ENCODE measurements at regions not wholly inside any gene's neighbourhood (a gene's known extent, or its start where the extent isn't known, plus 50 kb on each side); places are given as distances from the start of the nearest gene placed in this dataset.

DNA sequence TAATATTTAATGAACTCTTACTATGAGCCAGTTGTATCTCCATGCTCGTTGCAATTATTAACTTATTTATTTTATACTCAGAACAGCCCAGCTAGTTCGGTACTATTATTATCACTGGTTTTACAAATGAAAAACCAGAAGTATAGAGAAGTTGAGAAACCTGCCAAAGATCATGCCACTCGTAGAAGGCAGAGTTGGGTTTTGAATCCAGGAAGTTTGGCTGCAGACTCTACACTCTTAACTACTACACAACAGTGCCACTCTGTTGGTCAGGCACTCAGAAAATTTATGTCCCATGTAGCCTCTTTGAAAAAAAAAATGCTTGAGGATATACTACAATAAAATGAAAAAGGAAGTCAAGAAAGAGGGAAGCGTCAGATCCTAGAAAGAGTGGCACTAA, 71.5 kb upstream of the ARID2 start:
- Histone ChIP-seq H3K4me3 (no peak overlapping the region), H3K4me1 (no peaks in the 10 kb centered on the region), H3K27ac (no peak overlapping the region), H3K9me3 (no peaks in the 10 kb centered on the region), H3K27me3 (no peaks in the 10 kb centered on the region), H3K36me3 (no peaks in the 10 kb centered on the region)
- ATAC-seq, result no peak
- TF ChIP-seq, protein P1, sequence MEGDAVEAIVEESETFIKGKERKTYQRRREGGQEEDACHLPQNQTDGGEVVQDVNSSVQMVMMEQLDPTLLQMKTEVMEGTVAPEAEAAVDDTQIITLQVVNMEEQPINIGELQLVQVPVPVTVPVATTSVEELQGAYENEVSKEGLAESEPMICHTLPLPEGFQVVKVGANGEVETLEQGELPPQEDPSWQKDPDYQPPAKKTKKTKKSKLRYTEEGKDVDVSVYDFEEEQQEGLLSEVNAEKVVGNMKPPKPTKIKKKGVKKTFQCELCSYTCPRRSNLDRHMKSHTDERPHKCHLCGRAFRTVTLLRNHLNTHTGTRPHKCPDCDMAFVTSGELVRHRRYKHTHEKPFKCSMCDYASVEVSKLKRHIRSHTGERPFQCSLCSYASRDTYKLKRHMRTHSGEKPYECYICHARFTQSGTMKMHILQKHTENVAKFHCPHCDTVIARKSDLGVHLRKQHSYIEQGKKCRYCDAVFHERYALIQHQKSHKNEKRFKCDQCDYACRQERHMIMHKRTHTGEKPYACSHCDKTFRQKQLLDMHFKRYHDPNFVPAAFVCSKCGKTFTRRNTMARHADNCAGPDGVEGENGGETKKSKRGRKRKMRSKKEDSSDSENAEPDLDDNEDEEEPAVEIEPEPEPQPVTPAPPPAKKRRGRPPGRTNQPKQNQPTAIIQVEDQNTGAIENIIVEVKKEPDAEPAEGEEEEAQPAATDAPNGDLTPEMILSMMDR (IDR thresholded peaks at IDR 0.05), result no peak
- TF ChIP-seq POLR2A (IDR thresholded peaks at IDR 0.05) (no peak), POLR2AphosphoS5 (IDR thresholded peaks at IDR 0.05) (no peak), EP300 (IDR thresholded peaks at IDR 0.05) (no peak)
- WGBS, 2 donors (ENCODE audit: low coverage in 1 of 2), result 70 to 90% methylated on average over 3 to 4 of the region's 4 CpGs

DNA sequence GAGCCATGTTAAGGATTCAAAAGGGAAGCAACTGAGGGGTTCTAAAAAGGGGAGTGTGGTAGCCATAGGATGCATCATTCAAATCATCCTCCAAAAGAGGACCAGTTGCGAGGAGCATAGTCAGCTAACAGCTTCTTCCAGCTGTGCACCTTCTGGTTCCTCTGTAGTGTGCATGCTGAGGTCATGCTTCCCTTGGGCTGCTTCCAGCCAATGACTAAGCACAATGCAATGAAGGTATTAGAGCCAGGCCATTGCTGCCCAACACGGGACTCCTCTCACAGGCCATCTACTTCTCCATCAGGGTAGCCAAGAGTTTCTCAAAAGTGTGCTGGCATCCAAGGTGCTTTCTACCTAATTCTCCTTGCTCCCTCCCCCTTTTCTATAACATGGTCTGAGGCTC, 69.2 kb upstream of the ARID2 start:
- WGBS, 2 donors (ENCODE audit: low coverage in 1 of 2), result 33 to 42% methylated on average over 2 of the region's 2 CpGs
- no peaks in the 10 kb centered on the region for H3K27me3 ChIP-seq
- no peak for ATAC-seq
- H3K4me1 ChIP-seq, result no peaks in the 10 kb centered on the region
- H3K4me3 ChIP-seq, result no peak overlapping the region
- TF ChIP-seq POLR2AphosphoS5 (IDR thresholded peaks at IDR 0.05) (no peak), EP300 (IDR thresholded peaks at IDR 0.05) (no peak), POLR2A (IDR thresholded peaks at IDR 0.05) (no peak)
- TF ChIP-seq, protein P1 (IDR thresholded peaks at IDR 0.05), result no peak
- H3K27ac ChIP-seq, result no peak overlapping the region
- H3K9me3 ChIP-seq, result no peaks in the 10 kb centered on the region
- no peaks in the 10 kb centered on the region for H3K36me3 ChIP-seq

DNA sequence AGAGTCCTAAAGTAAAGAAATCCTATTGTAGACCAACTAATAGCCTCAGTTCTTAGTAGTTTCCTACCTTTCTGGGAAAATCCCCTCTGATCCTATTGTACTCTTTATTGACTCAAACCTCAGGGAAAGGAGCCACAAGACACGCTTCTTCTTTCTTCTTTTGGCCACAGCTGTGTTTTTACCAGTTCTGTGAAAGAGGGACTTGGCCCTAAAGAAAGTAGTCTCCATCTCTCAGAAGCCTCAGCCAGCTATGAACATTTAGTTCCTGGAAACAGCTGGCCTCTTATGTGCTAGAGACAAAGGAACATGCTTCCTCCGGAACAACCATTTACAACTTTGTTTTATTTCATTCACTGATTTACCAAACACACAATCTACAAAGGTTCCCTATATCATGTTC, 66.1 kb upstream of the ARID2 start:
- Histone ChIP-seq H3K4me3 (no peak overlapping the region), H3K27ac (no peak overlapping the region), H3K27me3 (no peaks in the 10 kb centered on the region), H3K36me3 (no peaks in the 10 kb centered on the region), H3K4me1 (peaks cover 0 to 4% (median 2%) of the 10 kb centered on the region in 3 donors), H3K9me3 (no peaks in the 10 kb centered on the region)
- TF ChIP-seq POLR2A (IDR thresholded peaks at IDR 0.05) (no peak), POLR2AphosphoS5 (IDR thresholded peaks at IDR 0.05) (no peak), EP300 (IDR thresholded peaks at IDR 0.05) (no peak)
- TF ChIP-seq, protein P1 (IDR thresholded peaks at IDR 0.05), result no peak
- WGBS, 2 donors (ENCODE audit: low coverage in 1 of 2), result 69 to 84% methylated on average over 2 of the region's 2 CpGs
- no peak for ATAC-seq

DNA sequence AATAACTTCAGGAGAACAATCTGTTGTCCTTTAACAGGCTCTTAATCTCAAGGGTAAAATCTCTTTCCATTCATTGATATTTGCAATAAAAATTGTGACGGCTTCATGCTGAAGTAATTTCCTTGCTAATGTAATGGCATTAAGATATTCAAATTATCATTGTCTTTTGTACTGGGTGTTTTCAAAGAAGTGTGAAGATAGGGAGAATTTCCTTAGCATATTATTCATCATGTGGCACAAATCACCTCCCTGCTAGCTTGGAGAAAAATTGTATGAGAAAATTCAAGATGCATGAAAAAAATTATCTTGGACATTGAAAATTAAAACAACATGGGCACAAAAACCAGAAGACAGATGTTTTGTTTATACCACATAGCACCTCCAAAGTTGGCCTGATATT, 63.6 kb upstream of the ARID2 start:
- TF ChIP-seq POLR2AphosphoS5 (IDR thresholded peaks at IDR 0.05), result no peak
- no peak for TF ChIP-seq EP300 (IDR thresholded peaks at IDR 0.05)
- TF ChIP-seq, protein P1 (IDR thresholded peaks at IDR 0.05), result no peak
- TF ChIP-seq POLR2A (IDR thresholded peaks at IDR 0.05), result no peak
- Histone ChIP-seq H3K4me1 (peaks cover 0 to 18% (median 6%) of the 10 kb centered on the region in 3 donors), H3K27ac (no peak overlapping the region), H3K36me3 (no peaks in the 10 kb centered on the region), H3K4me3 (no peak overlapping the region), H3K27me3 (no peaks in the 10 kb centered on the region), H3K9me3 (no peaks in the 10 kb centered on the region)
- 46 to 69% methylated on average over 1 of the region's 1 CpG for WGBS, 2 donors (ENCODE audit: low coverage in 1 of 2)
- ATAC-seq, result no peak

DNA sequence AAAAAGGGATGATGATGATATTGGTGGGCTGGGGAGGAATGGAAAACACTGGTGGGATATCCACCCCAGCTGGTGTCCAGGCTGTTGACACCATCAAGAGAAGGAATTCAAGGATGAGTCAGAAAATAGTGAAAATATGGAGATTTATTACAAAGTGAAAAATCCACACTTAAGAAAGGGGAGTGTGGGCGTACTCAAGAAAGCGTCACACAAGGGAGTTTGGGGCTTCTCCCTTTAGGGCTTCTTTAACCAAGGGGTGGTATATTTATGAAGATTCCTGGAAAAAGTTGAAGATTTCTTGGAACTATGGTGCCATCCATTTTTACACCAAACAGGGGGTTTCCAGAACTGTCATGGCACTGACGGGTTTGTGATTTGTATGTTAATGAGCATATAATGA, 63.1 kb upstream of the ARID2 start:
- ATAC-seq, result no peak
- Histone ChIP-seq H3K4me3 (no peak overlapping the region), H3K27ac (no peak overlapping the region), H3K9me3 (no peaks in the 10 kb centered on the region), H3K36me3 (no peaks in the 10 kb centered on the region), H3K27me3 (no peaks in the 10 kb centered on the region), H3K4me1 (peaks cover 0 to 22% (median 6%) of the 10 kb centered on the region in 3 donors)
- WGBS, 2 donors (ENCODE audit: low coverage in 1 of 2), result 87 to 92% methylated on average over 3 of the region's 3 CpGs
- no peak for TF ChIP-seq POLR2A (IDR thresholded peaks at IDR 0.05)

Data from gastroesophageal sphincter (tissue), 4 donors.